ENCODE measurements at regions not wholly inside any gene's neighbourhood (a gene's known extent, or its start where the extent isn't known, plus 50 kb on each side); places are given as distances from the start of the nearest gene placed in this dataset.

DNA sequence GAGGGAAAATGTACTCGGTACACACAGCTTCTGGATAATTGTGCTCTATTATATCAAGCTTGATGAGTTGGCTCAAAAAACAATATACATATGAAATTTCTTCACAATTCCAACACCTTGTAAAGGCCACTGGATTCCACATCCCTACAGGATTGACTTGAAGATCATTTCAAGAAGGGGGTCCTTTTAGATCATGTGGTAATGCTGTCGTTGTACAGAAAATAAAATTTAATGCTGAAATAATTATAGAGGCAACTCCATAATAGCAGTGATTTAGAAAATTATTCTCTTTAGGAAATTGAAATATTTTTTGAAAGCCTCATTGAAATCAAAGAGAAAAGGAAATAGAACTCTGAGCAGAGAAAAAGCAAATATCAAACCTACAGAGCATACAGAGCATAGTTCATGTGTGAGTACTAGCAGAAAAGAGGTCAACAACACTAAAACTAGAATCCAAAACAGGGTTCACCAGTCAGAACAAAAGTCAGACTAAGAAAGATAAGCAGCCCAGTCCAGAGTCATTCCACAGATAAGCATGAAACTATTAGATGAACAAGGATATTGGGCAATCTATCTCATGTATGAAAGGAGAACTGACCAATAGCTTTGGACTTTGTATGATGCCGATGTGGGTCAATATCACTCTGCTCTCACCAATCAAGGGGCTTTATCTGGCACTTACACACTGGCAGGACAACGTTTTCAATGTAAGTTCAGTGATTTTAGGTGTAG, 79.5 kb upstream of the PALMD start:
- TF ChIP-seq, protein P1, sequence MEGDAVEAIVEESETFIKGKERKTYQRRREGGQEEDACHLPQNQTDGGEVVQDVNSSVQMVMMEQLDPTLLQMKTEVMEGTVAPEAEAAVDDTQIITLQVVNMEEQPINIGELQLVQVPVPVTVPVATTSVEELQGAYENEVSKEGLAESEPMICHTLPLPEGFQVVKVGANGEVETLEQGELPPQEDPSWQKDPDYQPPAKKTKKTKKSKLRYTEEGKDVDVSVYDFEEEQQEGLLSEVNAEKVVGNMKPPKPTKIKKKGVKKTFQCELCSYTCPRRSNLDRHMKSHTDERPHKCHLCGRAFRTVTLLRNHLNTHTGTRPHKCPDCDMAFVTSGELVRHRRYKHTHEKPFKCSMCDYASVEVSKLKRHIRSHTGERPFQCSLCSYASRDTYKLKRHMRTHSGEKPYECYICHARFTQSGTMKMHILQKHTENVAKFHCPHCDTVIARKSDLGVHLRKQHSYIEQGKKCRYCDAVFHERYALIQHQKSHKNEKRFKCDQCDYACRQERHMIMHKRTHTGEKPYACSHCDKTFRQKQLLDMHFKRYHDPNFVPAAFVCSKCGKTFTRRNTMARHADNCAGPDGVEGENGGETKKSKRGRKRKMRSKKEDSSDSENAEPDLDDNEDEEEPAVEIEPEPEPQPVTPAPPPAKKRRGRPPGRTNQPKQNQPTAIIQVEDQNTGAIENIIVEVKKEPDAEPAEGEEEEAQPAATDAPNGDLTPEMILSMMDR (conservative IDR thresholded peaks at IDR 0.05), result no peak
- no peak overlapping the region for H3K27ac ChIP-seq

DNA sequence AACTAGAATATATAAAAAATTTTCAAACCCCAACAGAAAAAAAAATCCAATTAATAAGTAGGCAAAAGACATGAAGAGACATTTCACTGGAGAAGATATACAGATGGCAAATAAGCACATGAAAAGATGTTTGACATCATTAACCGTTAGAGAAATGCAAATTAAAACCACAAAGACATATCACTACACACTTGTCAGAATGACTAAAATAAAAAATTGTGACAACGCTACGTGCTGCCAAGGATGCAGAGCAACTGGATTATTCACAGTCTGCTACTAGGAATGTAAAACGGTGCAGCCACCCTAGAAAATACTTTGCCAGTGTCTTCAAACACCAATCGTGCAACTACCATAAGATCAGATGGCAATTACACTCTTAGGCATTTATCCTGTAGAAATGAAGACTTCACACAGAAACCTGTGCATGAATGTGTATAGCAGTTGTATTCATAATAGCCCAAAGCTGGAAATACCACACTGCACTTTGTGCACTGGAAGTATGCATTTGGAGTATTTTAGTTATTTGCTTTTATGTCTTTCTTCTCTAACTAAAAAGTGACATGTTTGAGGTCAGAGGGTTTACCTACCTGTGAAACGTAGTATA, 75.3 kb upstream of the PALMD start:
- TF ChIP-seq, protein P1 (conservative IDR thresholded peaks at IDR 0.05), result no peak
- H3K27ac ChIP-seq, result no peak overlapping the region

GRCh38 chr1:99571092-99571734, 74.7 kb upstream of the PALMD start:
- H3K27ac ChIP-seq, result no peak overlapping the region
- TF ChIP-seq, protein P1 (conservative IDR thresholded peaks at IDR 0.05), result no peak

DNA sequence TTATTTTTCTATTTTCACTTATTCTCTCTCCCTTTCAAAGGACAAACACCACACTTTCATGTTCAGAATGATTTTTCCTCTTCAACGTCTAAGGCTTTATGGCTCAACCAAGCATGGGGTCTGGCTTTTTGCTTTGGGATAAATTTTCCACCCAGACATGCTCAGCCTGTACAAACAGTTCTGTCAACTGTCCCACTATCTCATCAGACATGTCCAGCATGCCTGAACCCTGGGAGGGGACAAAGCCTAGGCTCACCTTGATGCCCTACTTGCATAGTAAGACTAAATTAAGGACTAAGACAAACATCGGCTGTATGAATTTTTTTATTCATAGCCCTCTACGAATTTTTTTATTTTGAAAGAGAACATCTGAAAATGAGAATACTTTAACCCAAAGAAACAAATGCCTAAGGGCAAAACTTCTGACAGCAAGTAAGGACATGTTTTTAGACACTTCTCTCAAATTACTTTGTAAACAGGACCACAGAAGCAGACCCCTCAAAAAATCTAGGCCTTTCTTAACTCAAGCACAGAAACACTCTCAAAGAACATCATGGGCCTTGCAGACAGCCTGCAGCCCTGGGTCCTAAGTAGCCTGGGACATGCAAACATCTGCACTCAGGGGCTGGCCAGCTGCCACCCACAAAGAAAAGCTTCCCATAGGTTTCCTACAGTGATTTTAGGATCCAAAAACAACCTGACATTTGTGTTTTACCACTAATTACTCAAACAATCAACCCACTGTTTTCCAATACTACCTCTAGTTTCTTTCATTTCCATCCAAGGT, 72.3 kb upstream of the PALMD start:
- no peak overlapping the region for H3K27ac ChIP-seq
- TF ChIP-seq, protein P1 (conservative IDR thresholded peaks at IDR 0.05), result no peak

DNA sequence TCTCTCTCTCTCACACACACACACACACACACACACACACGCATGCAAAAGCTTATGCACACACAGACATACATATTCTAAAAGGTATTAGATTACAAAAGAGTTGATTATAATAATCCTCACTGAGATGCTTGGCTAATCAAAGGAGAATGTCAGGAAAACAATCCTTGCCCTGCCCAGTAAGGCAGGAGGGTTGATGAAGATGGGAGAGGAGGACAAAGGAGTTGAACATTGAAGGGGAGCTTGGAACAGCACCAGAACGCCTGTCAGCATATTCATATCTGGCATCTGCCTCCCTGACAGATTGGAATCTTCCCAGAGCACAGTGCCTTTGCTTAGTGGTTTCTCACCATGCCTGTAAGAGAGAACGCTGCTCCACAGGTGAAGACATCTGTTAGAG, 68.6 kb upstream of the PALMD start:
- no peak overlapping the region for H3K27ac ChIP-seq
- TF ChIP-seq, protein P1 (conservative IDR thresholded peaks at IDR 0.05), result no peak

- TF ChIP-seq, protein P1 (conservative IDR thresholded peaks at IDR 0.05), result no peak
- no peak overlapping the region for H3K27ac ChIP-seq
Observed at GRCh38 chr1:99579691-99580172, 66.2 kb upstream of the PALMD start.

DNA sequence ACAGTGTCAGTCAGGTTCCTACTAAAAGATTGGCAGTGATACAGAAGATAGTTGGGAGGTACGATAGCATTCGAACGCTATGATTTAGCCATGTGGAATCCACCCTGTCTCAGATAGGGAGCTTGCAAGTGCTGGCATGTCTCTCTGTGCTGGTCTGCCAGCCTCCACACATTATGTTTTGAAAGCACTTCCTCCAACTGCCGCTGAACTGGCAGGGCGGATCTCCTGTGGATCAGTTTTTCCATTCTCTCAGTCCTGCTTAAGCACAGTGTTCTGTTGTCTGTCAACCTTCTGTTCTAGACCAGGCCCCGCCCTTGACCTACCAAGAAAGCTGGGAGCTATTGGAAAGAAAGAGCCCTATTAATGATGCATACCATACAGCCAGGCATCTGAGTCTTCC, 65.5 kb upstream of the PALMD start:
- H3K27ac ChIP-seq, result no peak overlapping the region
- TF ChIP-seq, protein P1 (conservative IDR thresholded peaks at IDR 0.05), result no peak
